ENCODE measurements at regions not wholly inside any gene's neighbourhood (a gene's known extent, or its start where the extent isn't known, plus 50 kb on each side); places are given as distances from the start of the nearest gene placed in this dataset.

DNA sequence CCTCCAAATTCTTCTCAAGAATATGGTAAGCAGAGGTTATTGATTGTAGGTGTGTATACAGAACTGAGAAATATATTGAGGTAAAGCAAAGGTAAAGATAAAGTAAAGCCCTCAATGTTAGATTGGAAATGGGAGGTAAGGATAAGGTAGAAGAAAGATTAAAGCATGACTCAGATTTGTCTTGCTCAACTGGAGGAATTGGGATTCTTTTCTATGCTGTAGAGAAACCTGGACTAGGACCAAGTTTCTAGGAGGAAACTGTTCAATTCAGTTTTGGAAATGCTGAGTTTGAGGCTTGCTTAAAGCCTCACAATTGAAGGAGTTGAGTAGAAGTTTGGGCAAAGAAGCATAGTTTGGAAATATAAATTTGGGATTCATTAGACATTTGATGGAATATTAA, 634.0 kb upstream of the PTCHD4 start:
- no peak for DNase-seq (ENCODE audit: low read depth in 1 of 2, low spot score in 1 of 2)
- in situ Hi-C loops (cut with HindIII; ENCODE audit: low pct_unique_long_range_greater_than_20kb, low sequenced_read_pairs), result no loop called here
- no peak for TF ChIP-seq JUND (IDR thresholded peaks at IDR 0.05; ENCODE audit: low read depth)

DNA sequence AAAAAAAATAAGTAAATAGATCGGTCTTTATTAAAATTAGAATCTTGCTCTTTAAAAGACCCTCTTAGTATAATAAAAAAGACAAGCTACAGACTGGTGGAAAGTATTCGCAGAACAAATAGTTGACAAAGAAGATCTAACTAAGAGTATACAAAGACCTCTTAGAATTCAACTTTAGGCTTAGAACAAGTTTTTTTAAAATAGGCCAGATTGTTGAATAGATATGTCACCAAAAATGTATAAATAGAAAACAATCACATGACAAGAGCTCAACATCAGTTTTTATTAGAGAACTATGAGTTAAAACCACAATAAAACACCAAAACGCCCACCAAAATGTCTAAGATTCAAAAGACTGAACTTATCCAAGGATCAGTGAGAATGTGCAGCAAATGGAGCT, 632.7 kb upstream of the PTCHD4 start:
- TF ChIP-seq JUND (IDR thresholded peaks at IDR 0.05; ENCODE audit: low read depth), result no peak
- in situ Hi-C loops (cut with HindIII; ENCODE audit: low pct_unique_long_range_greater_than_20kb, low sequenced_read_pairs), result no loop called here

DNA sequence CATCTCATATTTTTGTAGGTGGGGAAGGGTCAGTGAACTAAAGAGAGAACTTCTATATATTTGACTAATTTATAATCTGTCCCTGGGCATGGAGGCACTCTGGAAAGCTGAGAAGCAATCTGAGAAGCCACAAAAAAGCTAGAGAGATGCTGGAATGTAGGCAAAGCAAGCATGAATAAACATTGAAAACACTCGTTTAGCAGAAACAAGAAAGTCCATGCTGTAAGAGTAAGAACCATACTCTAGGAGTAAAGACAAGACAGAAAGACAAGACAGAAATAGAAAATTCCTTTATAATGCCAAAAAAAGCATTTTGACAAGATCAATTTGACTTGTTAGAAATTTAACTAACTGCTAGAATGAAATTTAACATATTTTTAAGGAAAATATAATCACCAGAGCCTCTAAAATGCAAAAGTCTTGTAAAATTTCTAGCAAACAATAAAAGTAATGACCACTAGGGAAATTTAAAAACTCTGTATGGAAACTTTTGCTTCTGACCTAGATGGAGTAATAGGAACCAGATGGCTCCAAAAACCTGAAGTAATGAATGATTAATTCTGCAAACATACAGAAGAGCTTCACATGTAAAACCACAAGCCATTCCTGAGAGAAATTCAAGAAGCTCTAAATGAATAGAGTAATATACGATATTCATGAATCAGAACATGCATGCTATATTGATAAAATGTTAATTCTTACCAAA, 625.7 kb upstream of the PTCHD4 start:
- in situ Hi-C loops (cut with HindIII; ENCODE audit: low pct_unique_long_range_greater_than_20kb, low sequenced_read_pairs), result no loop called here
- no peak for DNase-seq (ENCODE audit: low read depth in 1 of 2, low spot score in 1 of 2)

More for the DNA sequence above, 632.7 kb upstream of the PTCHD4 start:
- no peak for DNase-seq (ENCODE audit: low read depth in 1 of 2, low spot score in 1 of 2)

DNA sequence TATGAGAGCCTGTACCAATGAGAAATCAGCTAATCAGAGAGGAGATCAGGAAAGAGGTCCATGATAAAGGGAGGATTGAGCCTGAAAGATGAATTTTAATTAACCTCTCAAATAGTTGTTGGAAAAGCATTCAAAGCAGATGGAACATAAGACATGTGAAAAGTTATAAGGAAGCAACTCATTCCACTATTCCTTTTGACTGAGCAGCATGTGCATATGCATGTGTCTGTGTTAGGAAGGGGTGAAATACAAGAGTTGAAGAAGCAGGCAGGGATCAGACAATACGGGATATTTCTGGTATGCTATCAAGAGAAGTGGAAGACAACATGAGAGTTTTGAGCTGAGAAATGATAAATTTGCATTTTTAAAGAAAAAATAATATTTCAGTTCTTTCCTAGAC, 624.8 kb upstream of the PTCHD4 start:
- DNase-seq (ENCODE audit: low read depth in 1 of 2, low spot score in 1 of 2), result no peak
- in situ Hi-C loops (cut with HindIII; ENCODE audit: low pct_unique_long_range_greater_than_20kb, low sequenced_read_pairs), result no loop called here
- TF ChIP-seq JUND (IDR thresholded peaks at IDR 0.05; ENCODE audit: low read depth), result no peak

More for the DNA sequence above, 625.7 kb upstream of the PTCHD4 start:
- no peak for TF ChIP-seq JUND (IDR thresholded peaks at IDR 0.05; ENCODE audit: low read depth)

DNA sequence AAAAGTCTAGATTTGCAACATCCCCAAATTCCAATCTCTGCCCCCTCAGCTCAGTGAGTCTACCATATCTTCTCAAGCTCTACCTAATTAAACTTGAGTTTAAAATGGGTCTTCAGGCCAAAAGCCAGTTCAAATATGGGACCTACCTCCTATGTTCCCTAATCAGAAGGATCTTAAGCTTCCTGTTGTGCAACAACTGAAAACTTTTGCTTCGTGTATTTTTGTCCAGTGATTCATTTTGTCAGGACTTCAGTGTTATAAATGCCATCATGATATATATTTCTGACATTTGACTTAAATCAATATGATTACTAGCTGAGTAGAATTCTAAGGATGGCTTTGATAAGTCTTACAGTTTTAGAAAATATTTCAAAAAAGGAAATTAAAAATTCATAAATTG, 622.6 kb upstream of the PTCHD4 start:
- DNase-seq (ENCODE audit: low read depth in 1 of 2, low spot score in 1 of 2), result no peak
- in situ Hi-C loops (cut with HindIII; ENCODE audit: low pct_unique_long_range_greater_than_20kb, low sequenced_read_pairs), result no loop called here
- TF ChIP-seq JUND (IDR thresholded peaks at IDR 0.05; ENCODE audit: low read depth), result no peak

DNA sequence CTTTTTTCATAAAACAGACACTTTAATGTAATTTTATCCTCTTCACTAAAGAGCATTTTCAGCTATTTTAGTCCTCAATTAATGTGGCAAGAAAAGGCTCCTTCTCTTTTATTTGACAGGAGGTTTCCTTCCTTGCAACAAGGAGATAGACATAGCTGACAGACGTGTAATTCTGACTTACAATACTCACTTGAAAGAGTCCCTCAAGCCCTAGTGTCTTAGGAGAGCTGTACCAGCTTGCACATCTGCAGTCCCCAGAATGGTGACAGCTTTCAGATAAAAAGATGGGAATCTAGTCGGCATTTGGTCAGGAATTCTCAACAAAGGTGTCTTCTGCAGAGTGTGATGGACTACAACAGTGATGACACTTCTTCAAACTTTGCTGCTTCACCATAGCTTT, 603.7 kb upstream of the PTCHD4 start:
- in situ Hi-C loops (cut with HindIII; ENCODE audit: low pct_unique_long_range_greater_than_20kb, low sequenced_read_pairs), result no loop called here
- no peak for TF ChIP-seq JUND (IDR thresholded peaks at IDR 0.05; ENCODE audit: low read depth)
- DNase-seq (ENCODE audit: low read depth in 1 of 2, low spot score in 1 of 2), result no peak

DNA sequence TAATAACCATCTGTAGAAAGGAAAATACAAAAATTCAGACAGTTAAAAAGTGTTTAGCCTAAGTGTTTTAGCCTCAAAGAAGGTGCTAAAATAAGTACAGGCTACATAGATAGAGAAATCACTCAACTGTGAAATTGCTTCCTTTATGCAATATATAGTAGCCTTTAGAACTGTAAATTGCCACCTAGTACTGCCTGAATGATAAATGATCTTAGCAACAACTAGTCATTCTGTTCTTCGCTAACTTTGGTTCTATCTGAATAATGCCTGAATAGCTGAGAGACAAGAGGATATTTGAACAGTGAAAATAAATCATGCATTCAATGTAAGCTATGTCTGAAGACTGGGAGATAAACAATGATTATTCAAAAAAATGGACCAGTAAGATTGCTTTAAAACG, 603.3 kb upstream of the PTCHD4 start:
- TF ChIP-seq JUND (IDR thresholded peaks at IDR 0.05; ENCODE audit: low read depth), result no peak
- in situ Hi-C loops (cut with HindIII; ENCODE audit: low pct_unique_long_range_greater_than_20kb, low sequenced_read_pairs), result no loop called here
- no peak for DNase-seq (ENCODE audit: low read depth in 1 of 2, low spot score in 1 of 2)

DNA sequence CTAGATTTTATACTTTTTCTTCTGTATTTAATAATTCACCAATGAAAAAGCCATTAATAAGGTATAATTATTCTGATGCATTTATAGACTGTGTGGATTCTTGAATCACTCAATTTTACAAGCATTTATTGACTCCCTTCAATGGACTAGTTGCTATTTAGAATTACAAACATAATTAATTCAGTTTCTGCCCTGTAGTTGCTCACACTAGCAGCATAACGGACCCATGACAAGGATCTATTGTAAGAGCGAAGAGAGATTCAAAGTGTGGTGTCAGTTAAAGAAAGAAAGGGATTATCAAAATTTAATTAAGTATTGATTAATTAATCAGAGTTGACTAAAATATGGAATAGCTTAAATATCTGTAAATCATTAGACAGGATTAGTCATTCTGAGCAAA, 602.6 kb upstream of the PTCHD4 start:
- no peak for TF ChIP-seq JUND (IDR thresholded peaks at IDR 0.05; ENCODE audit: low read depth)
- DNase-seq (ENCODE audit: low read depth in 1 of 2, low spot score in 1 of 2), result no peak
- in situ Hi-C loops (cut with HindIII; ENCODE audit: low pct_unique_long_range_greater_than_20kb, low sequenced_read_pairs), result no loop called here

DNA sequence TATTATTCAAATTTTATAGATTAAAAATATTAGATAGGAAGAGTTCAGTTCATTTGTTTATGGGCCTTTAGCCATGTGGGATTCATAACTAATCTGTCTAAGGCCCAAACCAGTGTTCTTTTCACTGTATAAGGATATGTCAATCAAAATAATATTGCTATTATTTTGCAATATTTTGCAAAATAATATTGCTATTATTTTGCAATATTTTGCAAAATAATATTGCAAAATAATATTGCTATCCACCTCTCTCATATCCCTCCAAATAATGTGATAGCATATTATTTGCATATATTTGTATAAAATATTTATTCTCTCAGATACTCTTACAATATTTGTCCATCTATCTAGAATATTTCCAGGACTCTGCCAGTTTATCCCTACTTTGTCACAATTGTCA, 595.3 kb upstream of the PTCHD4 start:
- in situ Hi-C loops (cut with HindIII; ENCODE audit: low pct_unique_long_range_greater_than_20kb, low sequenced_read_pairs), result no loop called here
- TF ChIP-seq JUND (IDR thresholded peaks at IDR 0.05; ENCODE audit: low read depth), result no peak
- DNase-seq (ENCODE audit: low read depth in 1 of 2, low spot score in 1 of 2), result no peak

DNA sequence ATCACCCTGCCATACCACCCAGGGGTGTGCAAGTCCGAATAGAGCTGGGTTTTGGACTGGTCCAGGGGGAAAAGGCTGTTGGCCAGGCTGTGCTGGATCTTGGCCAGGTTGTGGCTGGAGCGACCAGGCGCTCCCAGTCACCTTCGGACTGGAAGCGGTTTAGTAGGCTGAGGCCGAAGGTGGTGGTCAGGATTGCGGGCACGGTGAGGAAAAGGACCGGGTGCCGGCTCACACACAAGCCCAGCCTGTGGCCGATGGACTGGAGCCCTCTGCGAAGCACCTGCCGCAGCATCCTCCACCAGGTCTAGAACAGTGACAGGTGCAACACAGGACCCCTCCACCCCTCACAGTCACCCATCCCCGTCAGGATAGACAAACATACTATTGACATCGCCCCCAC, 590.6 kb upstream of the PTCHD4 start:
- in situ Hi-C loops (cut with HindIII; ENCODE audit: low pct_unique_long_range_greater_than_20kb, low sequenced_read_pairs), result no loop called here
- TF ChIP-seq JUND (IDR thresholded peaks at IDR 0.05; ENCODE audit: low read depth), result no peak
- peak in 1 of 2 experiments; percentile 8 for DNase-seq (ENCODE audit: low read depth in 1 of 2, low spot score in 1 of 2)

DNA sequence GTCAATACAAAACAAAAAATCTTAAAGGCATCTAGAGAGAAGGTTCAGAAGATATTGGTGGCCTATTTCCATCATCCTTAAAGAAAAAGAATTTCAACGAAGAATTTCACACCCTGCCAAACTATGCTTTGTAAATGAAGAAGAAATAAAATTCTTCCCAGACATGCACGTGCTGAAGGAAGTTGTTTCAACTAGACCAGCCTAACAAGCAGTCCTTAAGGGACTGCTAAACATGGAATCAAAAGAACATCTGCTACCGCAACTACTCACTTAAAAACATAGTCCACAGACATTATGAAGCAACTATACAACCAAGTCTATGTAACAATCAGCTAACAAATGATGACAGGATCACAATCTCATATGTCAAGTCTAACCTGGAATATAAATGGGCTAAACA, 584.9 kb upstream of the PTCHD4 start:
- no peak for DNase-seq (ENCODE audit: low read depth in 1 of 2, low spot score in 1 of 2)
- in situ Hi-C loops (cut with HindIII; ENCODE audit: low pct_unique_long_range_greater_than_20kb, low sequenced_read_pairs), result no loop called here
- TF ChIP-seq JUND (IDR thresholded peaks at IDR 0.05; ENCODE audit: low read depth), result no peak

DNA sequence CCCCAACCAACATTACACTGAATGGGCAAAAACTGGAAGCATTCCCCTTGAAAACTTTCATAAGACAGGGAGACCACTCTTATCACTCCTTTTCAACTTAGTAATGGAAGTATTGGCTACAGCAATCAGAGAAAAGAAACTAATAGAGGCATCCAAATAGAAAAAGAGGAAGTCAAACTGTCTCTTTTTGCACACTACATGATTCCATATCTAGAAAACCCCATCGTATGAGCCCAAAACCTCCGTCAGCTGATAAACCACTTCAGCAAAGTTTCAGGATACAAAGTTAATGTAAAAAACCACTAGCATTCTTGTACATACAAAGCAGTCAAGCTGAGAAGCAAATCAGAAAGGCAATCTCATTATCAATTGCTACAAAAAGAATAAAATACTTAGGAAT, 580.4 kb upstream of the PTCHD4 start:
- in situ Hi-C loops (cut with HindIII; ENCODE audit: low pct_unique_long_range_greater_than_20kb, low sequenced_read_pairs), result no loop called here
- DNase-seq (ENCODE audit: low read depth in 1 of 2, low spot score in 1 of 2), result no peak
- TF ChIP-seq JUND (IDR thresholded peaks at IDR 0.05; ENCODE audit: low read depth), result no peak

DNA sequence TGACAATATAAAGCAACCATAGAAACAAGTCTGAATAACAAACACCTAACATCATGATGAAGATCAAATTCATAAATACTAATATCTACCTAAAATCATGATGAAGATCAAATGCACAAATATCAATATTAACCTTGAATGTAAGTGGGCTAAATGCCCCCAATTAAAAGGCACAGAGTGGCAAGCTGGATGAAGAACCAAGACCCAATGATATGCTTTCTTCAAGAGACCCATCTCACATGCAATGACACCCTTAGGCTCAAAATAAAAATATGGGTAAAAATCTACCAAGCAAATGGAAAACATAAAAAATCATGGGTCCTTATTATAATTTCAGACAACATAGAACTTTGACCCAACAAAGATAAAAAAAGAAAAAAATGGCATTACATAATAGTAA, 578.5 kb upstream of the PTCHD4 start:
- in situ Hi-C loops (cut with HindIII; ENCODE audit: low pct_unique_long_range_greater_than_20kb, low sequenced_read_pairs), result no loop called here
- TF ChIP-seq JUND (IDR thresholded peaks at IDR 0.05; ENCODE audit: low read depth), result no peak
- DNase-seq (ENCODE audit: low read depth in 1 of 2, low spot score in 1 of 2), result no peak

DNA sequence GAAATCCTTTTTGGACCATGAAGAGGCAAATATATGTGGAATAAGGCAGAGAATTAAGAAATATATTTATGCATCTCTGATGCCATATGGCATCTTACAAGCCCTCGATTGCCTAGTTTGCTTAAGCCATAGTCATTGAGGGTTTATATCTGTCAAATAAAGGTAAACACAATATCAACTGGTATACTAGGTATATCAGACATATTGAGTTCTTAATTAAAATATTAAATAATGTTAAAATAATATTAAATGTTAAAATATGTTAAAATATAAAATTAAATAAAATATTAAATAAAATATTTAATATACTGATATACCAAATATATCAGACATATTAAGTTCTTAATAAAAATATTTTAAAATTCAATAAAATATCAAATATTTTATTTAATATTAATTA, 567.4 kb upstream of the PTCHD4 start:
- no peak for DNase-seq (ENCODE audit: low read depth in 1 of 2, low spot score in 1 of 2)
- TF ChIP-seq JUND (IDR thresholded peaks at IDR 0.05; ENCODE audit: low read depth), result no peak
- in situ Hi-C loops (cut with HindIII; ENCODE audit: low pct_unique_long_range_greater_than_20kb, low sequenced_read_pairs), result no loop called here

Measured in T47D (cell line).